ENCODE measurements at regions not wholly inside any gene's neighbourhood (a gene's known extent, or its start where the extent isn't known, plus 50 kb on each side); places are given as distances from the start of the nearest gene placed in this dataset.

DNA sequence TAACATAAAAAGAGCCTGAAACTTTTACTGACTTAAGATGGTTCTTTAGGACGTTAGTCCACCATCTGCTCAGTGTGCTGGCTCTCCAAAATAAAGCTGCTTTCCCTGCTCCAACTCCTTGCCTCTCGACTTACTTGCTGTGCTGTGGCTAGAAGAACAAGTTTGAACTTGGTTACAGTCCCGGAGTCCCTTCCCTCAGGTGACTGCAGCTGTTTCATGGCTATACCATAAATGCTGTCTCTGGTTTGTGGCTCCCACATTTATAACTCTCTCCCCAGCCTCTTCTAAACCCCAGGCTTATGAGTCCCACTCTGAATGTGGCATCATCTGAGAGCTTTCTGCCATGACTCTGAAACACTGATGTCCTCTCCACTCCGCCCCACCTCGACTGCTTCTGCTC lies 166.2 kb upstream of the ADRA1D start:
- Histone ChIP-seq H3K9me3 (ENCODE audit: insufficient read depth, low read length) (no peaks in the 10 kb centered on the region; the same call in 1 of the 2 replicates), H3K9ac (ENCODE audit: low read length) (no peak overlapping the region), H3F3A (ENCODE audit: insufficient read depth) (no peaks in the 10 kb centered on the region), H2AFZ (ENCODE audit: low read depth, low read length, severe bottlenecking) (no peak overlapping the region), H3K4me2 (ENCODE audit: low read depth, low read length, poor library complexity, severe bottlenecking) (no peak overlapping the region), H3K9me2 (replicated peaks; ENCODE audit: insufficient read depth, low read length) (no peaks in the 10 kb centered on the region; the same call in 1 of the 2 replicates), H3K27me3 (ENCODE audit: low read length) (no peaks in the 10 kb centered on the region), H3K36me3 (ENCODE audit: low read length) (no peaks in the 10 kb centered on the region), H3K27ac (ENCODE audit: low read depth, low read length) (no peak overlapping the region), H3K79me2 (ENCODE audit: insufficient read depth, low read length) (no peaks in the 10 kb centered on the region), H4K20me1 (ENCODE audit: low read depth, low read length) (no peaks in the 10 kb centered on the region), H3K4me3 (ENCODE audit: insufficient read depth, low read length, poor library complexity, severe bottlenecking) (no peak overlapping the region)
- TF ChIP-seq, protein P1, sequence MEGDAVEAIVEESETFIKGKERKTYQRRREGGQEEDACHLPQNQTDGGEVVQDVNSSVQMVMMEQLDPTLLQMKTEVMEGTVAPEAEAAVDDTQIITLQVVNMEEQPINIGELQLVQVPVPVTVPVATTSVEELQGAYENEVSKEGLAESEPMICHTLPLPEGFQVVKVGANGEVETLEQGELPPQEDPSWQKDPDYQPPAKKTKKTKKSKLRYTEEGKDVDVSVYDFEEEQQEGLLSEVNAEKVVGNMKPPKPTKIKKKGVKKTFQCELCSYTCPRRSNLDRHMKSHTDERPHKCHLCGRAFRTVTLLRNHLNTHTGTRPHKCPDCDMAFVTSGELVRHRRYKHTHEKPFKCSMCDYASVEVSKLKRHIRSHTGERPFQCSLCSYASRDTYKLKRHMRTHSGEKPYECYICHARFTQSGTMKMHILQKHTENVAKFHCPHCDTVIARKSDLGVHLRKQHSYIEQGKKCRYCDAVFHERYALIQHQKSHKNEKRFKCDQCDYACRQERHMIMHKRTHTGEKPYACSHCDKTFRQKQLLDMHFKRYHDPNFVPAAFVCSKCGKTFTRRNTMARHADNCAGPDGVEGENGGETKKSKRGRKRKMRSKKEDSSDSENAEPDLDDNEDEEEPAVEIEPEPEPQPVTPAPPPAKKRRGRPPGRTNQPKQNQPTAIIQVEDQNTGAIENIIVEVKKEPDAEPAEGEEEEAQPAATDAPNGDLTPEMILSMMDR (IDR thresholded peaks at IDR 0.05; ENCODE audit: insufficient read depth, low read length, poor library complexity, severe bottlenecking), result no peak
- no peak for TF ChIP-seq EZH2phosphoT487 (conservative IDR thresholded peaks at IDR 0.05; ENCODE audit: low read length)

GRCh38 chr20:4413314-4414049 lies 164.4 kb upstream of the ADRA1D start:
- H3K36me3 ChIP-seq (ENCODE audit: low read length), result no peaks in the 10 kb centered on the region
- H3F3A ChIP-seq (ENCODE audit: insufficient read depth), result no peaks in the 10 kb centered on the region
- no peaks in the 10 kb centered on the region for H3K27me3 ChIP-seq (ENCODE audit: low read length)
- H3K27ac ChIP-seq (ENCODE audit: low read depth, low read length), result no peak overlapping the region
- no peak overlapping the region for H3K4me3 ChIP-seq (ENCODE audit: insufficient read depth, low read length, poor library complexity, severe bottlenecking)
- TF ChIP-seq, protein P1 (IDR thresholded peaks at IDR 0.05; ENCODE audit: insufficient read depth, low read length, poor library complexity, severe bottlenecking), result no peak
- no peak for TF ChIP-seq EZH2phosphoT487 (conservative IDR thresholded peaks at IDR 0.05; ENCODE audit: low read length)
- no peaks in the 10 kb centered on the region; the same call in 1 of the 2 replicates for H3K9me3 ChIP-seq (ENCODE audit: insufficient read depth, low read length)
- H2AFZ ChIP-seq (ENCODE audit: low read depth, low read length, severe bottlenecking), result no peak overlapping the region
- no peak overlapping the region for H3K9ac ChIP-seq (ENCODE audit: low read length)
- no peaks in the 10 kb centered on the region for H4K20me1 ChIP-seq (ENCODE audit: low read depth, low read length)
- H3K9me2 ChIP-seq (replicated peaks; ENCODE audit: insufficient read depth, low read length), result no peaks in the 10 kb centered on the region; the same call in 1 of the 2 replicates
- no peaks in the 10 kb centered on the region for H3K79me2 ChIP-seq (ENCODE audit: insufficient read depth, low read length)
- H3K4me2 ChIP-seq (ENCODE audit: low read depth, low read length, poor library complexity, severe bottlenecking), result no peak overlapping the region

- no peaks in the 10 kb centered on the region for H4K20me1 ChIP-seq (ENCODE audit: low read depth, low read length)
- TF ChIP-seq, protein P1 (IDR thresholded peaks at IDR 0.05; ENCODE audit: insufficient read depth, low read length, poor library complexity, severe bottlenecking), result no peak
- TF ChIP-seq EZH2phosphoT487 (conservative IDR thresholded peaks at IDR 0.05; ENCODE audit: low read length), result no peak
- H2AFZ ChIP-seq (ENCODE audit: low read depth, low read length, severe bottlenecking), result no peak overlapping the region
- no peaks in the 10 kb centered on the region for H3K36me3 ChIP-seq (ENCODE audit: low read length)
- H3K4me2 ChIP-seq (ENCODE audit: low read depth, low read length, poor library complexity, severe bottlenecking), result no peak overlapping the region
- no peaks in the 10 kb centered on the region for H3K27me3 ChIP-seq (ENCODE audit: low read length)
- no peaks in the 10 kb centered on the region for H3K9me3 ChIP-seq (ENCODE audit: insufficient read depth, low read length)
- H3K9me2 ChIP-seq (replicated peaks; ENCODE audit: insufficient read depth, low read length), result no peaks in the 10 kb centered on the region; the same call in 1 of the 2 replicates
- H3K4me3 ChIP-seq (ENCODE audit: insufficient read depth, low read length, poor library complexity, severe bottlenecking), result no peak overlapping the region
- no peaks in the 10 kb centered on the region for H3F3A ChIP-seq (ENCODE audit: insufficient read depth)
- no peaks in the 10 kb centered on the region for H3K79me2 ChIP-seq (ENCODE audit: insufficient read depth, low read length)
- H3K27ac ChIP-seq (ENCODE audit: low read depth, low read length), result no peak overlapping the region
- no peak overlapping the region for H3K9ac ChIP-seq (ENCODE audit: low read length)
These were observed 163.1 kb upstream of the ADRA1D start for GRCh38 chr20:4412216-4412615.

Data from SU-DHL-6 (cell line).